Fibroblast of lung (primary cell): ENCODE measurements at regions not wholly inside any gene's neighbourhood (a gene's known extent, or its start where the extent isn't known, plus 50 kb on each side); places are given as distances from the start of the nearest gene placed in this dataset.

Experiments
- EZH2 ChIP-seq: IDR thresholded peaks from 2 replicates; pipeline ENCODE4 v1.5.1; 2012; ENCODE audit warnings: low read length, control low read depth, mild to moderate bottlenecking; ENCODE audit errors: missing control alignments
- TF ChIP-seq, protein P1 (sequence below), 2 donors: IDR thresholded peaks in 1 of 2; conservative IDR thresholded peaks in 1 of 2; 1 replicate in 1 of 2; 2 replicates in 1 of 2; pipeline ENCODE4 v1.5.1; 2011 to 2012; ENCODE audit warnings: low read length in 2 of 2, control low read depth in 1 of 2, inconsistent platforms in 1 of 2, low read depth in 1 of 2, mild to moderate bottlenecking in 1 of 2

DNA sequence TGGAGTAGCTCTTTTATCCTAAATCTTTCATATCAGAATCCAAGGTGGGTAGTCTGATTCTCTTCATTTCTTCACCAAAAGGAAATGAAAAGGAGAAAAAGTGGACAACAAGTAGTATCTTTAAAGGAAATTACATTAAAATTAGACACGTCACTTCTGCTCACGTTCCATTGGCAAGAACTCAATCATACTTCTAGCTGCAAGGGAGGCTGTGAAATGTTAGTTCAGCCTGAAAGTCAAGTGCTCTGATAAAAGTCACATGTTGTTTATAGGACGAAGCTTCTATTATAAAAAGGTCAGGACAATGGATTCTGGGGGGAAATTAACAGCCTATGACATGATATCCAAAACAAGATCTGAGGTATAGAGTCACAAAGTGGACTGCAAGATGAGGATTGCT lies 164.6 kb upstream of the MCTP2 start:
- TF ChIP-seq EZH2, result no peak
- TF ChIP-seq, protein P1, sequence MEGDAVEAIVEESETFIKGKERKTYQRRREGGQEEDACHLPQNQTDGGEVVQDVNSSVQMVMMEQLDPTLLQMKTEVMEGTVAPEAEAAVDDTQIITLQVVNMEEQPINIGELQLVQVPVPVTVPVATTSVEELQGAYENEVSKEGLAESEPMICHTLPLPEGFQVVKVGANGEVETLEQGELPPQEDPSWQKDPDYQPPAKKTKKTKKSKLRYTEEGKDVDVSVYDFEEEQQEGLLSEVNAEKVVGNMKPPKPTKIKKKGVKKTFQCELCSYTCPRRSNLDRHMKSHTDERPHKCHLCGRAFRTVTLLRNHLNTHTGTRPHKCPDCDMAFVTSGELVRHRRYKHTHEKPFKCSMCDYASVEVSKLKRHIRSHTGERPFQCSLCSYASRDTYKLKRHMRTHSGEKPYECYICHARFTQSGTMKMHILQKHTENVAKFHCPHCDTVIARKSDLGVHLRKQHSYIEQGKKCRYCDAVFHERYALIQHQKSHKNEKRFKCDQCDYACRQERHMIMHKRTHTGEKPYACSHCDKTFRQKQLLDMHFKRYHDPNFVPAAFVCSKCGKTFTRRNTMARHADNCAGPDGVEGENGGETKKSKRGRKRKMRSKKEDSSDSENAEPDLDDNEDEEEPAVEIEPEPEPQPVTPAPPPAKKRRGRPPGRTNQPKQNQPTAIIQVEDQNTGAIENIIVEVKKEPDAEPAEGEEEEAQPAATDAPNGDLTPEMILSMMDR (conservative IDR thresholded peaks at IDR 0.05 in 1 of 2, IDR thresholded peaks at IDR 0.05 in 1 of 2; ENCODE audit: low read depth in 1 of 2, low read length in 2 of 2), result no peak
